H9 (cell line): ENCODE measurements at regions not wholly inside any gene's neighbourhood (a gene's known extent, or its start where the extent isn't known, plus 50 kb on each side); places are given as distances from the start of the nearest gene placed in this dataset.

Source experiments
- DNase-seq: peaks from one replicate; pipeline ENCODE4 v3.0.0-alpha.2; 2017
- H2AFZ ChIP-seq: one replicate; pipeline ENCODE4 v1.6.1; 2013; ENCODE audit warnings: mild to moderate bottlenecking, low read length, control low read depth, moderate library complexity
- H2AK5ac ChIP-seq: 2 replicates; pipeline ENCODE4 v1.6.1; 2013; ENCODE audit warnings: low read length, control low read depth, mixed read lengths; ENCODE audit not compliant: insufficient read length
- H2BK120ac ChIP-seq: one replicate; pipeline ENCODE4 v1.6.1; 2013; ENCODE audit warnings: low read depth, mild to moderate bottlenecking, low read length, control low read depth, inconsistent platforms; ENCODE audit not compliant: poor library complexity, severe bottlenecking
- H2BK12ac ChIP-seq: 2 replicates; pipeline ENCODE4 v1.6.1; 2013; ENCODE audit warnings: low read length, control low read depth, mixed read lengths, low read depth; ENCODE audit not compliant: insufficient read length
- H2BK15ac ChIP-seq: 2 replicates; pipeline ENCODE4 v1.6.1; 2013; ENCODE audit warnings: low read depth, low read length, control low read depth
- H2BK20ac ChIP-seq: one replicate; pipeline ENCODE4 v1.6.1; 2013; ENCODE audit warnings: low read depth, mild to moderate bottlenecking, low read length, control low read depth, inconsistent platforms; ENCODE audit not compliant: poor library complexity, severe bottlenecking
- H2BK5ac ChIP-seq: 2 replicates; pipeline ENCODE4 v1.6.1; 2013; ENCODE audit warnings: low read length, control low read depth, mixed read lengths; ENCODE audit not compliant: insufficient read length
- H3K14ac ChIP-seq: 2 replicates; pipeline ENCODE4 v1.6.1; 2013; ENCODE audit warnings: low read length, control low read depth; ENCODE audit not compliant: insufficient read depth
- H3K18ac ChIP-seq: 2 replicates; pipeline ENCODE4 v1.6.1; 2013; ENCODE audit warnings: low read depth, mild to moderate bottlenecking, mixed read lengths, low read length, control low read depth; ENCODE audit not compliant: insufficient read length
- H3K23ac ChIP-seq: 2 replicates; pipeline ENCODE4 v1.6.1; 2013; ENCODE audit warnings: low read length, control low read depth, mixed read lengths, low read depth; ENCODE audit not compliant: insufficient read length
- H3K23me2 ChIP-seq: 2 replicates; pipeline ENCODE4 v1.6.1; 2013; ENCODE audit warnings: low read depth, mild to moderate bottlenecking, mixed read lengths, low read length, control low read depth; ENCODE audit not compliant: insufficient read length, poor library complexity, severe bottlenecking
- H3K27ac ChIP-seq: 2 replicates; pipeline ENCODE4 v1.5.1; 2013; ENCODE audit warnings: low read length, control low read depth, mixed read lengths, low read depth; ENCODE audit not compliant: insufficient read length
- H3K27me3 ChIP-seq: 2 replicates; pipeline ENCODE4 v1.6.1; 2013; ENCODE audit warnings: low read length, control low read depth, inconsistent platforms; ENCODE audit not compliant: insufficient read depth
- H3K4ac ChIP-seq: 2 replicates; pipeline ENCODE4 v1.6.1; 2013; ENCODE audit warnings: low read depth, mild to moderate bottlenecking, control low read depth, inconsistent platforms, low read length, moderate library complexity
- H3K4me1 ChIP-seq: 2 replicates; pipeline ENCODE4 v1.6.1; 2013; ENCODE audit warnings: low read length, control low read depth, inconsistent platforms; ENCODE audit not compliant: insufficient read depth
- H3K4me2 ChIP-seq: 2 replicates; pipeline ENCODE4 v1.6.1; 2013; ENCODE audit warnings: low read length, control low read depth, mixed read lengths; ENCODE audit not compliant: insufficient read length, insufficient read depth
- H3K56ac ChIP-seq: 2 replicates; pipeline ENCODE4 v1.6.1; 2013; ENCODE audit warnings: low read depth, mild to moderate bottlenecking, mixed read lengths, low read length, control low read depth; ENCODE audit not compliant: insufficient read length
- H3K79me1 ChIP-seq: 2 replicates; pipeline ENCODE4 v1.6.1; 2013; ENCODE audit warnings: low read depth, mild to moderate bottlenecking, moderate library complexity, low read length, control low read depth, inconsistent platforms; ENCODE audit not compliant: insufficient read depth, poor library complexity, severe bottlenecking
- H3K79me2 ChIP-seq: 2 replicates; pipeline ENCODE4 v1.6.1; 2013; ENCODE audit warnings: low read length, control low read depth, inconsistent platforms; ENCODE audit not compliant: insufficient read depth
- H3K9ac ChIP-seq: 2 replicates; pipeline ENCODE4 v1.6.1; 2013; ENCODE audit warnings: low read length, control low read depth, mixed read lengths; ENCODE audit not compliant: insufficient read length; ENCODE audit errors: extremely low read depth
- H3K9me3 ChIP-seq: one replicate; pipeline ENCODE4 v1.6.1; 2013; ENCODE audit warnings: low read depth, low read length, inconsistent platforms; ENCODE audit not compliant: control insufficient read depth
- H3T11ph ChIP-seq: one replicate; pipeline ENCODE4 v1.6.1; 2013; ENCODE audit warnings: mild to moderate bottlenecking, low read length, control low read depth, inconsistent platforms
- H4K20me1 ChIP-seq: one replicate; pipeline ENCODE4 v1.6.1; 2013; ENCODE audit not compliant: control insufficient read depth, insufficient read length, insufficient read depth
- H4K5ac ChIP-seq: 2 replicates; pipeline ENCODE4 v1.6.1; 2013; ENCODE audit warnings: low read depth, mild to moderate bottlenecking, mixed read lengths, low read length, control low read depth; ENCODE audit not compliant: insufficient read length
- H4K8ac ChIP-seq: replicated peaks from 2 replicates; pipeline ENCODE4 v1.6.1; 2013; ENCODE audit warnings: low read length, control low read depth, mixed read lengths, low read depth; ENCODE audit not compliant: insufficient read length
- H4K91ac ChIP-seq: 2 replicates; pipeline ENCODE4 v1.6.1; 2013; ENCODE audit warnings: low read depth, mild to moderate bottlenecking, moderate library complexity, mixed read lengths, low read length, control low read depth; ENCODE audit not compliant: insufficient read length
- H3K27ac Mint-ChIP-seq, 3 experiments: 2 replicates in 2 of 3; 3 replicates in 1 of 3; pipeline ENCODE4 v1.8.0; 2020 to 2021; ENCODE audit warnings: mixed read lengths in 3 of 3, mild to moderate bottlenecking in 1 of 3, moderate library complexity in 1 of 3
- H3K27me3 Mint-ChIP-seq: 2 replicates; pipeline ENCODE4 v1.8.0; 2021; ENCODE audit warnings: low read depth, mild to moderate bottlenecking, moderate library complexity, mixed read lengths
- H3K36me3 Mint-ChIP-seq, 3 experiments: 2 replicates in 2 of 3; 3 replicates in 1 of 3; pipeline ENCODE4 v1.8.0; 2020 to 2021; ENCODE audit warnings: low read depth in 3 of 3, mixed read lengths in 3 of 3; ENCODE audit not compliant: insufficient read depth in 1 of 3
- H3K4me1 Mint-ChIP-seq, 2 experiments: 2 replicates each; pipeline ENCODE4 v1.8.0; 2020; ENCODE audit warnings: mixed read lengths in 2 of 2
- H3K4me3 Mint-ChIP-seq, 2 experiments: 2 replicates in 1 of 2; 3 replicates in 1 of 2; pipeline ENCODE4 v1.8.0; 2020 to 2021; ENCODE audit warnings: mild to moderate bottlenecking in 2 of 2, mixed read lengths in 2 of 2, moderate library complexity in 1 of 2
- H3K9me3 Mint-ChIP-seq, 2 experiments: 2 replicates in 1 of 2; 3 replicates in 1 of 2; pipeline ENCODE4 v1.8.0; 2020; ENCODE audit warnings: mild to moderate bottlenecking in 2 of 2, mixed read lengths in 2 of 2, moderate library complexity in 1 of 2
- CTCF ChIP-seq: fragments of 200-600 bp; sonication (generic); conservative IDR thresholded peaks from 3 replicates; pipeline ENCODE4 v1.8.0; 2021; ENCODE audit warnings: antibody characterized with exemption, mild to moderate bottlenecking
- WGBS: extraction: QIAGEN DNeasy Blood & Tissue Kit; methylation state at CpG from one replicate; pipeline ENCODE4 v1.1.7; 2013; ENCODE audit warnings: missing lambda C conversion rate, low lambda C conversion rate, mixed read lengths; ENCODE audit not compliant: insufficient read length; ENCODE audit errors: extremely low coverage; 5-methylcytosine and 5-hydroxymethylcytosine counted together

DNA sequence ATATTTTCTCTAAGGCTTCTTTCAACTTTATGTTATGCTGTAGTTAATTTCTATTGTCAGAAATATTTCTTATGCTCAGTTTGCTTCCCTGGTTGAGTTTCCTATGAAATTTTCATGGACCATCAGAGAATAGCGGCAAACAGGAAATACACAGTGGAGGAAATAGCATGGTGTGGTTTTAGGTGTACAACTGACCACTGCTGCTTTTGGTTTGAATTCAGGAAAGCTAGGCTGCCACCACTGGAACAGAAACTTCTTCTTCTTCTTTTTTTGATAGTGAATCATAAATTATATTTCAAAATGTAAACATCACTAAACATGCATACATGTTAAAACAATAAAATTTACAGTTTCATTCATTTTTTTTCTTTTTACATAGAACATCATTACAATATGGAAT lies 316.6 kb upstream of the TGFBR2 start:
- Histone ChIP-seq H4K5ac (no peak overlapping the region), H3K18ac (no peak overlapping the region), H3K23me2 (no peaks in the 10 kb centered on the region), H3K14ac (no peak overlapping the region), H2BK15ac (no peak overlapping the region), H3K9ac (no peak overlapping the region), H2BK12ac (no peak overlapping the region), H2AFZ (no peak overlapping the region), H4K91ac (no peak overlapping the region), H3K79me2 (no peaks in the 10 kb centered on the region), H3K79me1 (no peaks in the 10 kb centered on the region), H2BK20ac (no peak overlapping the region), H4K8ac (no peak overlapping the region), H3K27ac (no peak overlapping the region), H4K20me1 (no peaks in the 10 kb centered on the region), H3K9me3 (no peaks in the 10 kb centered on the region), H3K4me1 (peaks cover 2% of the 10 kb centered on the region; the same call in 1 of the 2 replicates), H2AK5ac (no peak overlapping the region), H3K23ac (no peak overlapping the region), H3K27me3 (no peaks in the 10 kb centered on the region), H2BK120ac (no peak overlapping the region), H2BK5ac (no peak overlapping the region), H3T11ph (no peak overlapping the region), H3K56ac (no peak overlapping the region), H3K4ac (no peak overlapping the region), H3K4me2 (no peak overlapping the region)
- no peak for TF ChIP-seq CTCF
- H3K27me3 Mint-ChIP-seq = no peaks in the 10 kb centered on the region
- no peak overlapping the region for H3K27ac Mint-ChIP-seq
- peaks cover 0 to 1% (median 0%) of the 10 kb centered on the region in 3 experiments; a peak in 1 of 7 replicates for H3K36me3 Mint-ChIP-seq
- H3K4me1 Mint-ChIP-seq = peaks cover 20 to 22% of the 10 kb centered on the region in 2 experiments
- H3K4me3 Mint-ChIP-seq = no peak overlapping the region
- H3K9me3 Mint-ChIP-seq = no peaks in the 10 kb centered on the region
- WGBS = no CpG with 5 or more reads among the region's 1 CpG
- DNase-seq = no peak
